PFSK-1 (cell line): ENCODE measurements at regions not wholly inside any gene's neighbourhood (a gene's known extent, or its start where the extent isn't known, plus 50 kb on each side); places are given as distances from the start of the nearest gene placed in this dataset.

ENCODE experiments used
- POLR2AphosphoS5 ChIP-seq: IDR thresholded peaks from 2 replicates; pipeline ENCODE4 v1.6.1; 2012; ENCODE audit warnings: low read depth, mild to moderate bottlenecking, control low read depth, low read length, moderate library complexity
- SIN3A ChIP-seq: IDR thresholded peaks from 2 replicates; pipeline ENCODE4 v1.6.1; 2012; ENCODE audit warnings: mild to moderate bottlenecking, low read length, moderate library complexity, borderline replicate concordance; ENCODE audit not compliant: insufficient read depth
- TF ChIP-seq, protein P1 (sequence below), 2 experiments: IDR thresholded peaks; 2 replicates each; pipeline versions ENCODE4 v1.6.1 to v1.8.0; 2011 to 2012; ENCODE audit warnings: low read depth in 2 of 2, low read length in 2 of 2, control low read depth in 1 of 2, inconsistent platforms in 1 of 2, mild to moderate bottlenecking in 1 of 2, moderate library complexity in 1 of 2; ENCODE audit not compliant: insufficient read depth in 1 of 2

GRCh38 chr5:28117691-28118090, 1079.3 kb upstream of the CDH9 start:
- TF ChIP-seq SIN3A (no peak), POLR2AphosphoS5 (no peak)
- TF ChIP-seq, protein P1, sequence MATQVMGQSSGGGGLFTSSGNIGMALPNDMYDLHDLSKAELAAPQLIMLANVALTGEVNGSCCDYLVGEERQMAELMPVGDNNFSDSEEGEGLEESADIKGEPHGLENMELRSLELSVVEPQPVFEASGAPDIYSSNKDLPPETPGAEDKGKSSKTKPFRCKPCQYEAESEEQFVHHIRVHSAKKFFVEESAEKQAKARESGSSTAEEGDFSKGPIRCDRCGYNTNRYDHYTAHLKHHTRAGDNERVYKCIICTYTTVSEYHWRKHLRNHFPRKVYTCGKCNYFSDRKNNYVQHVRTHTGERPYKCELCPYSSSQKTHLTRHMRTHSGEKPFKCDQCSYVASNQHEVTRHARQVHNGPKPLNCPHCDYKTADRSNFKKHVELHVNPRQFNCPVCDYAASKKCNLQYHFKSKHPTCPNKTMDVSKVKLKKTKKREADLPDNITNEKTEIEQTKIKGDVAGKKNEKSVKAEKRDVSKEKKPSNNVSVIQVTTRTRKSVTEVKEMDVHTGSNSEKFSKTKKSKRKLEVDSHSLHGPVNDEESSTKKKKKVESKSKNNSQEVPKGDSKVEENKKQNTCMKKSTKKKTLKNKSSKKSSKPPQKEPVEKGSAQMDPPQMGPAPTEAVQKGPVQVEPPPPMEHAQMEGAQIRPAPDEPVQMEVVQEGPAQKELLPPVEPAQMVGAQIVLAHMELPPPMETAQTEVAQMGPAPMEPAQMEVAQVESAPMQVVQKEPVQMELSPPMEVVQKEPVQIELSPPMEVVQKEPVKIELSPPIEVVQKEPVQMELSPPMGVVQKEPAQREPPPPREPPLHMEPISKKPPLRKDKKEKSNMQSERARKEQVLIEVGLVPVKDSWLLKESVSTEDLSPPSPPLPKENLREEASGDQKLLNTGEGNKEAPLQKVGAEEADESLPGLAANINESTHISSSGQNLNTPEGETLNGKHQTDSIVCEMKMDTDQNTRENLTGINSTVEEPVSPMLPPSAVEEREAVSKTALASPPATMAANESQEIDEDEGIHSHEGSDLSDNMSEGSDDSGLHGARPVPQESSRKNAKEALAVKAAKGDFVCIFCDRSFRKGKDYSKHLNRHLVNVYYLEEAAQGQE (IDR thresholded peaks at IDR 0.05; ENCODE audit: insufficient read depth in 1 of 2, low read depth in 2 of 2, low read length in 2 of 2) = no peak
